Large intestine (tissue), 3 donors: ENCODE measurements at regions not wholly inside any gene's neighbourhood (a gene's known extent, or its start where the extent isn't known, plus 50 kb on each side); places are given as distances from the start of the nearest gene placed in this dataset.
"Not testable (repeated sequence)": the region's sequence is repeated elsewhere in the genome, so short reads cannot be mapped to it uniquely, and the experiment has no call there.

ENCODE experiments used
- DNase-seq, 2 donors: peaks; one replicate each; pipeline versions ENCODE4 v3.0.0 to v3.0.0-alpha.2; 2013
- H3K27ac ChIP-seq: one replicate; pipeline ENCODE4 v1.5.1; 2013; ENCODE audit warnings: low read length
- H3K27me3 ChIP-seq: 2 replicates; pipeline ENCODE4 v1.6.1; 2013; ENCODE audit warnings: low read length; ENCODE audit not compliant: control insufficient read depth, insufficient read depth
- H3K36me3 ChIP-seq: 2 replicates; pipeline ENCODE4 v1.6.1; 2013; ENCODE audit warnings: low read length; ENCODE audit not compliant: control insufficient read depth, insufficient read depth
- H3K4me1 ChIP-seq: one replicate; pipeline ENCODE4 v1.6.1; 2013; ENCODE audit warnings: low read length; ENCODE audit not compliant: control insufficient read depth, insufficient read depth
- H3K4me3 ChIP-seq: one replicate; pipeline ENCODE4 v1.5.1; 2013; ENCODE audit warnings: low read length
- H3K9me3 ChIP-seq: one replicate; pipeline ENCODE4 v1.6.1; 2013; ENCODE audit warnings: mild to moderate bottlenecking, low read depth, low read length, moderate library complexity; ENCODE audit not compliant: control insufficient read depth
- WGBS: methylation state at CpG from one replicate; pipeline ENCODE4 v1.1.5; 2013; ENCODE audit warnings: low lambda C conversion rate; ENCODE audit not compliant: insufficient coverage; 5-methylcytosine and 5-hydroxymethylcytosine counted together

GRCh38 chr13:31538067-31539042 lies 201.0 kb upstream of the RXFP2 start:
- Histone ChIP-seq H3K9me3 (no peaks in the 10 kb centered on the region), H3K4me1 (no peaks in the 10 kb centered on the region), H3K27me3 (no peaks in the 10 kb centered on the region), H3K4me3 (no peak overlapping the region), H3K27ac (no peak overlapping the region), H3K36me3 (no peaks in the 10 kb centered on the region)
- peak in 1 of 2 donors; percentile 20 for DNase-seq
- WGBS, result 100% methylated on average over 1 of the region's 6 CpGs

- no peak overlapping the region for H3K4me3 ChIP-seq
- no peak overlapping the region for H3K27ac ChIP-seq
- WGBS, result 80% methylated on average over 1 of the region's 2 CpGs
- DNase-seq, result no peak
- no peaks in the 10 kb centered on the region for H3K9me3 ChIP-seq
- no peaks in the 10 kb centered on the region for H3K36me3 ChIP-seq
- no peaks in the 10 kb centered on the region for H3K27me3 ChIP-seq
- no peaks in the 10 kb centered on the region for H3K4me1 ChIP-seq
These were observed 199.0 kb upstream of the RXFP2 start for GRCh38 chr13:31540281-31540680.

GRCh38 chr13:31543190-31543589 lies 196.1 kb upstream of the RXFP2 start:
- Histone ChIP-seq H3K36me3 (no peaks in the 10 kb centered on the region), H3K4me1 (no peaks in the 10 kb centered on the region), H3K27ac (no peak overlapping the region), H3K9me3 (no peaks in the 10 kb centered on the region), H3K27me3 (no peaks in the 10 kb centered on the region), H3K4me3 (no peak overlapping the region)
- DNase-seq, result no peak

- H3K9me3 ChIP-seq, result no peaks in the 10 kb centered on the region
- no peak for DNase-seq
- 38% methylated on average over 1 of the region's 3 CpGs for WGBS
- no peaks in the 10 kb centered on the region for H3K36me3 ChIP-seq
- H3K27me3 ChIP-seq, result no peaks in the 10 kb centered on the region
- H3K27ac ChIP-seq, result no peak overlapping the region
- H3K4me3 ChIP-seq, result no peak overlapping the region
- H3K4me1 ChIP-seq, result no peaks in the 10 kb centered on the region
These were observed 193.7 kb upstream of the RXFP2 start for GRCh38 chr13:31545616-31546015.

GRCh38 chr13:31556376-31556775 lies 182.9 kb upstream of the RXFP2 start:
- Histone ChIP-seq H3K36me3 (no peaks in the 10 kb centered on the region), H3K4me3 (no peak overlapping the region), H3K4me1 (no peaks in the 10 kb centered on the region), H3K27ac (no peak overlapping the region), H3K9me3 (no peaks in the 10 kb centered on the region), H3K27me3 (no peaks in the 10 kb centered on the region)
- 63% methylated on average over 1 of the region's 5 CpGs for WGBS
- no peak for DNase-seq

- H3K27ac ChIP-seq, DNase-seq, H3K27me3 ChIP-seq, H3K36me3 ChIP-seq, H3K4me3 ChIP-seq, H3K9me3 ChIP-seq: not testable (repeated sequence)
- peaks cover 23% of the 10 kb centered on the region for H3K4me1 ChIP-seq
- no CpG with 5 or more reads among the region's 9 CpGs for WGBS
These were observed 155.1 kb upstream of the RXFP2 start for GRCh38 chr13:31584221-31584620.

DNA sequence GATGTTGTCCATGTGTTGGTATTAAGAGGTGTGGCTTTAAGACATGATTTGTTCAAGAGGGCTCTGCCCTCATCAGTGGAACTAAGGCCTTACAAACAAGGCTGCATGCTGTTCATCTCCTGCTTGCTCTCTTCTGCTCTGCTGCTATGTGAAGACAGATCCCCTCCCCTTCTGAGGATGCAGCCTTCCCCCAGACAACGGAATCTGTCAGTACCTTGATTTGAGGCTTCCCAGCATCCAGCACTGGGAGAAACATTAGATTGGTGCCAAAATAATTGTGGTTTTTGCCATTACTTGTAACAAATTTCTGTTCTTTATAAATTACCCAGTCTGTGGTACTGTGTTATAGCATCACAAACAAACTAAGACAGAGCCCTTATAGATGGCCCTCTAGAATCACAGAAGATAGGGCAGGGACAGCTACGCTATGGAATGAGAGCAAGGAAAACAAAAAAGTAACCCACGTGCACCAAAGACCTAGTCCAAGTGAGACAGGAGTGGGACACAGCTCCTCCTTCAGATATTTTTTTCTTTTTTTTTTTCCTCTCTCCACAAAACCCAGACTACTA lies 151.5 kb upstream of the RXFP2 start:
- peaks cover 35% of the 10 kb centered on the region for H3K4me1 ChIP-seq
- no peak for DNase-seq
- no peaks in the 10 kb centered on the region for H3K27me3 ChIP-seq
- H3K36me3 ChIP-seq, result no peaks in the 10 kb centered on the region
- H3K9me3 ChIP-seq, result peaks cover 5% of the 10 kb centered on the region
- peak overlapping the region; percentile 93 for H3K27ac ChIP-seq
- no peak overlapping the region for H3K4me3 ChIP-seq
- no CpG with 5 or more reads among the region's 3 CpGs for WGBS

DNA sequence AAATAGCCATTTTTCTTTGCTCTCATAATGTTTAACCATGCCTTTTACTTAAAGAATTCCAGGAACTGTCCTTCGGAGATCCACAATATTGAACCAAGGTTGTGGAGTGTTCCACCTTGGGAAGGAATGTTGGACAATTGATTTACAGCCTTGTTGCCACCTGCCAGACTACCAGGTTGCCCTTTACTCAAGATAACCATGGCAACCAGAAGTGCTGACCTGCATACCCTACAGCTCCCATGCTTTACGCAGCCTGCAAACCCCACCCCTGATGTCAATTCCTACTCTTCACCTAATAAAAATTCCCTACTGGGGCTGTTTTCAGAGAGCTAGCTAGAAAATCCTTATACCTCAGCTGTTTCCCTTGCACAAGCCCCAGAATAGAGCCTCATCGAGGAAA lies 151.0 kb upstream of the RXFP2 start:
- H3K27ac ChIP-seq, result peak overlapping the region; percentile 93
- WGBS, result no CpG with 5 or more reads among the region's 3 CpGs

DNA sequence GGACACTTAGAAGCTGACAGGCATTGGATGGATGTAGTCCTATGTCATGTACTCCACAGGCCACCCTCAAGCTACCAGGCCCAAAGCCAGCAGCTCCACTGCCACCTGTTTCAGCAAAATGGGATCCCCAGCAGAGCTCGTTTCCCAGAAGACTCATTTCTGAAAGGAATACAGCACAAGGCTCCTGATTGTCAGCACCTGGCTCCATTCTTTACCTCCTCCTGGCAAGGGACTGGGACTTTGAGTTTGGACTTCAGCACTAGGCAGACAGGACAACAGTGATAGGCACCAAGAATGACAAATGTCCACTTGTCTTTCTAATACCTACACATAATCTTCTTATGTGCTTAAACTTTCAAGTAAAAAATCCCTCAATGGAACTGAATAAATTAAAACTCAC lies 150.4 kb upstream of the RXFP2 start:
- Histone ChIP-seq H3K4me1 (peaks cover 35% of the 10 kb centered on the region), H3K27ac (peak overlapping the region; percentile 93)
- no CpG with 5 or more reads among the region's 1 CpG for WGBS

More for the DNA sequence above, 151.0 kb upstream of the RXFP2 start:
- Histone ChIP-seq H3K4me3 (no peak overlapping the region), H3K4me1 (peaks cover 35% of the 10 kb centered on the region), H3K27me3 (no peaks in the 10 kb centered on the region), H3K9me3 (peaks cover 5% of the 10 kb centered on the region), H3K36me3 (no peaks in the 10 kb centered on the region)
- DNase-seq, result peak; percentile 95 to 97

DNA sequence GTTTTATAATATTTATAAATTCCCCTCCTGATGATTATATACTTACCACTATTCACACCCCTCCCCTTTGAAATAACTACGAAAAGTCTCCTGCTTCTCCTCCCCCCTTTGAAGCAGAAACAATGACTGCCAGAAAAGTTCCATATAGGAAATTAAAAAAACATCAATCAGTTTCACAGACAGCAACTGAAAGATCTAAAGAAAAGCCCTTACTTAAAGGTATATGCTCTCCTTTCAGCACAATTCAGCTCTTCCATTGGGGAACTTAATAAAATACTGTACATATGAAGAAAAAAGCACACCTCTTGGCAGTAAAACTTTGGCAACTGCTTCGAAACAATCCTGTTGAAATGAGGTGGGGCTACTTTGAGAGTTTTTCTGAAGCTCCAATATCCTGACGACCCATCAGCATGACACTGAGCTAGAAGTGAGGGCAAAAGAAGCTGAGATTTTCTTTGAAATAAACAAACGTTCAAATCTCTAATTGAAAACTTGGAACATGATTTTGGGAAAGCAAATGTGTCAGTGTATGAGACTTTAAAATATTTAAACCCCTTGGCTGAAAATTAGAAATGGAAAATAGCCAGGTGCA lies 147.6 kb upstream of the RXFP2 start:
- Histone ChIP-seq H3K4me1 (peaks cover 31% of the 10 kb centered on the region), H3K4me3 (no peak overlapping the region)
- 57% methylated on average over 1 of the region's 4 CpGs for WGBS

More for the DNA sequence above, 150.4 kb upstream of the RXFP2 start:
- DNase-seq, result peak; percentile 61 to 79
- Histone ChIP-seq H3K36me3 (no peaks in the 10 kb centered on the region), H3K9me3 (peaks cover 5% of the 10 kb centered on the region), H3K4me3 (no peak overlapping the region), H3K27me3 (no peaks in the 10 kb centered on the region)

More for the DNA sequence above, 147.6 kb upstream of the RXFP2 start:
- H3K27me3 ChIP-seq, result no peaks in the 10 kb centered on the region
- no peaks in the 10 kb centered on the region for H3K9me3 ChIP-seq
- no peak for DNase-seq
- H3K36me3 ChIP-seq, result no peaks in the 10 kb centered on the region
- H3K27ac ChIP-seq, result no peak overlapping the region
